AG04450 (cell line): ENCODE measurements at regions not wholly inside any gene's neighbourhood (a gene's known extent, or its start where the extent isn't known, plus 50 kb on each side); places are given as distances from the start of the nearest gene placed in this dataset.

Experiments used
- CTCF ChIA-PET: fragments of 300-600, 350-600 bp; formaldehyde crosslinking; extraction: SDS; loops from one replicate; lab custom pipeline; 2022; ENCODE audit warnings: antibody characterized with exemption, inconsistent platforms; lab: Charles Lee
- POLR2A ChIA-PET: fragments of 350-600 bp; formaldehyde crosslinking; extraction: SDS; loops from one replicate; lab custom pipeline; 2021; ENCODE audit warnings: antibody characterized with exemption, inconsistent platforms; lab: Yijun Ruan, JAX
- DNase-seq: peaks from one replicate; pipeline ENCODE4 v3.0.0-alpha.2; 2011; ENCODE audit warnings: low read depth, low spot score
- H3K27ac ChIP-seq: one replicate; pipeline ENCODE4 v1.5.1; 2012; ENCODE audit warnings: low read depth, low read length, control low read depth
- H3K27me3 ChIP-seq: one replicate; pipeline ENCODE4 v1.6.0; 2012; ENCODE audit warnings: low read length; ENCODE audit not compliant: control insufficient read depth, insufficient read depth
- H3K4me3 ChIP-seq: 2 replicates; pipeline ENCODE4 v1.5.1; 2011; ENCODE audit warnings: mild to moderate bottlenecking, low read depth, low read length, control low read depth
- H3K9me3 ChIP-seq: 2 replicates; pipeline ENCODE4 v1.5.1; 2012; ENCODE audit warnings: low read length; ENCODE audit not compliant: control insufficient read depth, insufficient read depth
- CTCF ChIP-seq: IDR thresholded peaks from 2 replicates; pipeline ENCODE4 v1.5.1; 2011; ENCODE audit warnings: low read depth, low read length, control low read depth, inconsistent platforms

- no peak for DNase-seq
- Histone ChIP-seq H3K4me3 (no peak overlapping the region), H3K9me3 (no peaks in the 10 kb centered on the region), H3K27me3 (no peaks in the 10 kb centered on the region), H3K27ac (no peak overlapping the region)
- POLR2A ChIA-PET: no interaction called here
- CTCF ChIA-PET: no interaction called here
- no peak for TF ChIP-seq CTCF
Measured at GRCh38 chr2:23238011-23238657, 146.8 kb upstream of the KLHL29 start.

- Histone ChIP-seq H3K4me3 (no peak overlapping the region), H3K27ac (no peak overlapping the region), H3K9me3 (no peaks in the 10 kb centered on the region), H3K27me3 (no peaks in the 10 kb centered on the region)
- no peak for TF ChIP-seq CTCF
- CTCF ChIA-PET: no interaction called here
- POLR2A ChIA-PET: no interaction called here
- DNase-seq: no peak
Measured at GRCh38 chr2:23239374-23239773, 145.6 kb upstream of the KLHL29 start.

- H3K27ac ChIP-seq: no peak overlapping the region
Measured at GRCh38 chr2:23241121-23241520, 143.9 kb upstream of the KLHL29 start.

GRCh38 chr2:23241611-23242245 is 143.3 kb upstream of the KLHL29 start:
- no peak for DNase-seq
- CTCF ChIA-PET: no interaction called here
- Histone ChIP-seq H3K27ac (no peak overlapping the region), H3K27me3 (no peaks in the 10 kb centered on the region), H3K9me3 (no peaks in the 10 kb centered on the region), H3K4me3 (no peak overlapping the region)
- POLR2A ChIA-PET: no interaction called here
- no peak for TF ChIP-seq CTCF

More at GRCh38 chr2:23241121-23241520, 143.9 kb upstream of the KLHL29 start:
- Histone ChIP-seq H3K27me3 (no peaks in the 10 kb centered on the region), H3K9me3 (no peaks in the 10 kb centered on the region), H3K4me3 (no peak overlapping the region)
- CTCF ChIA-PET: no interaction called here
- no peak for DNase-seq
- POLR2A ChIA-PET: no interaction called here
- no peak for TF ChIP-seq CTCF

GRCh38 chr2:23243073-23243659 is 141.8 kb upstream of the KLHL29 start:
- TF ChIP-seq CTCF: no peak
- H3K27ac ChIP-seq: no peak overlapping the region
- no peak overlapping the region for H3K4me3 ChIP-seq
- ChIA-PET CTCF (interaction anchor here (0.6 kb wide), 1 partner anchor 63 kb away, joined by 3 read pairs; no protein-coding TSS in a partner anchor), POLR2A (no interaction called here)
- no peaks in the 10 kb centered on the region for H3K27me3 ChIP-seq
- DNase-seq: no peak
- no peaks in the 10 kb centered on the region for H3K9me3 ChIP-seq
